Activated naive CD4-positive, alpha-beta T cell treated with anti-CD3 and anti-CD28 coated beads for 36 hours (primary cell): ENCODE measurements at regions not wholly inside any gene's neighbourhood (a gene's known extent, or its start where the extent isn't known, plus 50 kb on each side); places are given as distances from the start of the nearest gene placed in this dataset.

Source experiments
- CTCF ChIA-PET: fragments of 350-600 bp; sonication (Branson Sonifier 250); formaldehyde crosslinking; loops from one replicate; lab custom pipeline; 2021; ENCODE audit warnings: antibody characterized with exemption; lab: Charles Lee
- DNase-seq: peaks from one replicate; pipeline ENCODE4 v3.0.0-alpha.2; 2020
- H3K27ac Mint-ChIP-seq: one replicate; pipeline ENCODE4 v1.8.0; 2021; ENCODE audit warnings: mild to moderate bottlenecking, mixed read lengths
- H3K27me3 Mint-ChIP-seq: one replicate; pipeline ENCODE4 v1.8.0; 2021; ENCODE audit warnings: low read depth, mixed read lengths
- H3K36me3 Mint-ChIP-seq: one replicate; pipeline ENCODE4 v1.8.0; 2021; ENCODE audit warnings: low read depth, mixed read lengths
- H3K4me1 Mint-ChIP-seq: one replicate; pipeline ENCODE4 v1.8.0; 2021; ENCODE audit warnings: low read depth, mixed read lengths
- H3K4me3 Mint-ChIP-seq: one replicate; pipeline ENCODE4 v1.8.0; 2021; ENCODE audit warnings: mild to moderate bottlenecking, moderate library complexity, mixed read lengths
- H3K9me3 Mint-ChIP-seq: one replicate; pipeline ENCODE4 v1.8.0; 2021; ENCODE audit warnings: mixed read lengths
- intact Hi-C: fragments of 100-400 bp; cut with micrococcal nuclease; formaldehyde crosslinking; loops from one replicate; pipeline ENCODE4 v1.15.1; 2023

- H3K27me3 Mint-ChIP-seq: no peaks in the 10 kb centered on the region
- H3K27ac Mint-ChIP-seq: no peak overlapping the region
- DNase-seq: no peak
- intact Hi-C loops: no loop called here
- CTCF ChIA-PET: no interaction called here
- H3K4me1 Mint-ChIP-seq: no peaks in the 10 kb centered on the region
- no peaks in the 10 kb centered on the region for H3K9me3 Mint-ChIP-seq
- no peaks in the 10 kb centered on the region for H3K36me3 Mint-ChIP-seq
- no peak overlapping the region for H3K4me3 Mint-ChIP-seq
Observed at GRCh38 chr19:8893419-8893818, 61.2 kb downstream of the MBD3L1 start.

DNA sequence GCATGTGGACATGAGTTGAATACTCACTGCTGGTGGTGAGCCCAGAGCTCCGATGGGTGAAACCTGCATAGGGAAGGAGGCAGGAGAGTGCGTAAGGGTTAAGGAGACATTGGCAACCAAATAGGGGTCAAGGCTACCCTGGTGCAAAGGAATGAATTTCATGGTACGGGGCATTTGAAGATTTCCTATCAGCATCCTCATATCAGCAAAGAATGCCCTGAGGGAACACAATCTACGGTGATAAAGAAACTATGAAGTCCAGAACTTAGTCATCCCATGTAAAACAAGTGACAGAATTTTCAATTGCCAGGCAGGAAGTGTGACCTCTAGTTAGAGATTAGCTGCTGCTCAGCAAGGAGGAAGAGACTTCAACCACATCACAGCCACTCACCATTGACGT, 64.9 kb downstream of the MBD3L1 start:
- intact Hi-C loops: no loop called here
- Mint-ChIP-seq H3K27ac (no peak overlapping the region), H3K9me3 (no peaks in the 10 kb centered on the region), H3K4me1 (no peaks in the 10 kb centered on the region), H3K27me3 (no peaks in the 10 kb centered on the region), H3K36me3 (no peaks in the 10 kb centered on the region), H3K4me3 (no peak overlapping the region)
- CTCF ChIA-PET: no interaction called here
- no peak for DNase-seq

GRCh38 chr19:8899356-8899755, 67.2 kb downstream of the MBD3L1 start:
- Mint-ChIP-seq H3K9me3 (no peaks in the 10 kb centered on the region), H3K27ac (no peak overlapping the region), H3K36me3 (no peaks in the 10 kb centered on the region)

GRCh38 chr19:8900421-8900820, 68.2 kb downstream of the MBD3L1 start:
- CTCF ChIA-PET: no interaction called here
- Mint-ChIP-seq H3K27ac (no peak overlapping the region), H3K36me3 (no peaks in the 10 kb centered on the region), H3K4me1 (no peaks in the 10 kb centered on the region), H3K9me3 (no peaks in the 10 kb centered on the region), H3K4me3 (no peak overlapping the region), H3K27me3 (no peaks in the 10 kb centered on the region)
- intact Hi-C loops: no loop called here
- no peak for DNase-seq

More at GRCh38 chr19:8899356-8899755, 67.2 kb downstream of the MBD3L1 start:
- intact Hi-C loops: no loop called here
- Mint-ChIP-seq H3K4me1 (no peaks in the 10 kb centered on the region), H3K27me3 (no peaks in the 10 kb centered on the region), H3K4me3 (no peak overlapping the region)
- DNase-seq: no peak
- CTCF ChIA-PET: no interaction called here

DNA sequence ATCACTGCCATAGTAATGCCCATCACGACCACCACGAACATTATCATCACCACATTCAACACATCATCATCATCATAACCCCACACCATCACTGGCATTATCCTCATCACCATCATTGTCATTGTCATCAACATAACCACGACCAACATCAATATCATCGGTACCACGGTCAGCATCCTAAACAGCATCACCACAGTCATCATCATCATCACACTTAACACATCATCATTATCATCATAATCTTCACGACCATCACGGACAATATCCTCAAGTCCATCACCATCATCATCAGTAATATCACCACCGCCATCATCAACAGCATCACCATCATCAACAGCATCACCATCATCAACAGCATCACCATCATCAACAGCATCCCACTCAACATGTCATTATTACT, 70.3 kb downstream of the MBD3L1 start:
- CTCF ChIA-PET: no interaction called here
- Mint-ChIP-seq H3K4me3 (no peak overlapping the region), H3K4me1 (no peaks in the 10 kb centered on the region), H3K27ac (no peak overlapping the region), H3K9me3 (no peaks in the 10 kb centered on the region), H3K36me3 (no peaks in the 10 kb centered on the region), H3K27me3 (no peaks in the 10 kb centered on the region)
- intact Hi-C loops: no loop called here
- no peak for DNase-seq

DNA sequence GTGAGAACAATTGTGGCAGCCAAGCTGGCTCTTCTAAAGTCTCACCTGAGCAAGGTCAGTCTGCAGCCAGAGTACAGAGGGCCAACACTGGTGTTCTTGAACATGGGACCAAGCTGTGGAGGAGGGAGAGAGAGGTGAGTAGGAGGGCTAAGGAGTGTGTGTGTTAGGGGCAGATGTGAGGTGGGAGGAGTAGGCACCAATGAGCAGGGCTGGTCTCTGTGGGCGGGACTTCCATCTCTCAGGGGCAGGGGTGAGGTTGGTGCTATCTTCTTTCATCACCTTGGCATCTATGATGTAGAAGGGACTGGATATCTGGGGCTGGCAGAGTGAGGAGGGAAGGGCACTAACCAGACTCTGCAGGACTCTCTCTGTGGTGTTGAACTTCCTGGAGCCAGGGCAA, 72.4 kb downstream of the MBD3L1 start:
- H3K4me3 Mint-ChIP-seq: no peak overlapping the region

DNA sequence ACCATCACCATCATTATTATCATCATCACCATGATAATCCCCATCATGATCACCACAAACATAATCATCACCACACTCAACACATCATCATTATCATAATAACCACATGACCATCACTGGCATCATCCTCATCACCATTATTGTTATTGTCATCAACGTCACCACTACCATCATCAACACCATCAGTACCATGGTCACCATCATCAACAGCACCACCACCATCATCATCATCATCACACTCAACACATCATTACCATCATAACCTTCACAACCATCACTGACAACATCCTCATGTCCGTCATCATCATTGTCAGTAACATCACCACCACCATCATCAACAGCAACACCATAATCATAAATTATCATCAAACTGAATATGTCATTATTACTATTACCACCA, 73.2 kb downstream of the MBD3L1 start:
- DNase-seq: no peak
- Mint-ChIP-seq H3K27me3 (no peaks in the 10 kb centered on the region), H3K9me3 (no peaks in the 10 kb centered on the region), H3K36me3 (no peaks in the 10 kb centered on the region), H3K4me3 (no peak overlapping the region), H3K4me1 (no peaks in the 10 kb centered on the region), H3K27ac (no peak overlapping the region)
- CTCF ChIA-PET: no interaction called here
- intact Hi-C loops: no loop called here

More for the DNA sequence above, 72.4 kb downstream of the MBD3L1 start:
- Mint-ChIP-seq H3K4me1 (no peaks in the 10 kb centered on the region), H3K27me3 (no peaks in the 10 kb centered on the region), H3K9me3 (no peaks in the 10 kb centered on the region), H3K27ac (no peak overlapping the region), H3K36me3 (no peaks in the 10 kb centered on the region)
- intact Hi-C loops: no loop called here
- CTCF ChIA-PET: no interaction called here
- DNase-seq: no peak

- Mint-ChIP-seq H3K9me3 (no peaks in the 10 kb centered on the region), H3K4me1 (no peaks in the 10 kb centered on the region), H3K4me3 (no peak overlapping the region), H3K27me3 (no peaks in the 10 kb centered on the region), H3K36me3 (no peaks in the 10 kb centered on the region), H3K27ac (no peak overlapping the region)
- CTCF ChIA-PET: no interaction called here
- intact Hi-C loops: no loop called here
- no peak for DNase-seq
Observed at GRCh38 chr19:8908066-8908465, 75.9 kb downstream of the MBD3L1 start.

DNA sequence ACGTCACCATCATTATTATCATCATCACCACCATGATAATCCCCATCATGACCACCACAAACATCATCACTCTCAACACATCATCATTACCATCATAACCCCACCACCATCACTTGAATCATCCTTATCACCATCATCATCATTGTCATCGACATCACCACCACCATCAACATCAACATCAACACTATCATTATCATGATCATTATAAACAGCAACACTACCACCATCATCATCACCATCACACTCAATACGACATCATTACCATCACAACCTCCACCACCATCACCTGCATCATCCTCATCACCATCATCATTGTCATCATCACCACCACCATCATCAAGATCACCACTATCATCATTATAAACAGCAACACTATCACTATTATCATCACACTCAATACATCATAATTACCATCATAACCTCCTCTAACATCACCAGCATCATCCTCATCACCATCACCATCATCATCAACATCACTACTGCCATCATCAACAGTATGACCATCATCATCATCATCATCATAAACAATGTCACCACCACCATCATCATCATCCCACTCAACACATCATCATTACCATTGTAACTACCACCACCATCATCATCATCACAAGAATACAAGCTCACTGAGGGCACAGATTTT, 78.7 kb downstream of the MBD3L1 start:
- H3K36me3 Mint-ChIP-seq: no peaks in the 10 kb centered on the region
- no peak overlapping the region for H3K4me3 Mint-ChIP-seq
- no peak for DNase-seq
- no peaks in the 10 kb centered on the region for H3K4me1 Mint-ChIP-seq
- no peaks in the 10 kb centered on the region for H3K9me3 Mint-ChIP-seq
- CTCF ChIA-PET: no interaction called here
- H3K27me3 Mint-ChIP-seq: no peaks in the 10 kb centered on the region
- intact Hi-C loops: no loop called here
- H3K27ac Mint-ChIP-seq: no peak overlapping the region

DNA sequence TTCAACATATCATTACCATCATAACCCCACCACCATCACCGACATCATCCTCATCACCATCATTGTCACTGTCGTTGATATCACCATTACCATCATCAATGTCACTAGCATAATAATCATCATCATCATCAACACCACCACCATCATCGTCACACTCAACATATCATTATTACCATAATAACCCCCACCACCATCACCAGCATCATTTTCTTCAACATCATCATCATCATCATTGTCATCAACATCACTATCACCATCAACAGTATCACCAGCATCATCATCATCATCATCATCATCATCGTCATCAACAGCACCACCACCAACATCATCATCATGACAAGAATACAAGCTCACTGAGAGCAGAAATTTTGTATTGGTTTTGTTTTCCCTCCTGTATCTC, 83.8 kb downstream of the MBD3L1 start:
- no peaks in the 10 kb centered on the region for H3K27me3 Mint-ChIP-seq
- H3K9me3 Mint-ChIP-seq: no peaks in the 10 kb centered on the region
- H3K27ac Mint-ChIP-seq: no peak overlapping the region
- no peak overlapping the region for H3K4me3 Mint-ChIP-seq
- no peaks in the 10 kb centered on the region for H3K4me1 Mint-ChIP-seq
- DNase-seq: no peak
- CTCF ChIA-PET: interaction anchor here (0.6 kb wide), 1 partner anchor 684 kb away, joined by 3 read pairs; no protein-coding TSS in a partner anchor
- no peaks in the 10 kb centered on the region for H3K36me3 Mint-ChIP-seq
- intact Hi-C loops: no loop called here

DNA sequence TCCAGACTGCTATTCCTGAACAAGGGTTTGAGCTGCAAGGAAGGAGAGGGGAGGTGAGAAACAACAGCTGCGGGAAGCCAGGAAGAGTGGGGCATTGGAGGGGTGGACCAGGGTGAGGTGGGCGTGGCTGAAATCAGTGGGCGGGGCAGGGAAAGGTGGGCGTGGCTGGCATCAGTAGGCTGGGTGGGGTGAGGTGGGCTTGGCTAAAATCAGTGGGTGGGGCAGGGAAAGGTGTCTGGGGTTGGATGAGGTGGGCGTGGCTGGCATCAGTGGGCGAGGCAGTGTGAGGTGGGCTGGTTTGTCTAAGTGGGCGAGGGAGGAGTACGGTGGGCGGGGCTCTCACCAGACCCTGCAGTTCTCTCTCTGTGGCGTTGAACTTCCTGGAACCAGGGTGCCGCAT, 87.6 kb downstream of the MUC16 start:
- H3K4me3 Mint-ChIP-seq: no peak overlapping the region
- CTCF ChIA-PET: no interaction called here
- peaks cover 5% of the 10 kb centered on the region for H3K27me3 Mint-ChIP-seq
- H3K27ac Mint-ChIP-seq: no peak overlapping the region
- no peaks in the 10 kb centered on the region for H3K36me3 Mint-ChIP-seq
- H3K9me3 Mint-ChIP-seq: peaks cover 2% of the 10 kb centered on the region
- H3K4me1 Mint-ChIP-seq: no peaks in the 10 kb centered on the region
- no peak for DNase-seq
- intact Hi-C loops: no loop called here

DNA sequence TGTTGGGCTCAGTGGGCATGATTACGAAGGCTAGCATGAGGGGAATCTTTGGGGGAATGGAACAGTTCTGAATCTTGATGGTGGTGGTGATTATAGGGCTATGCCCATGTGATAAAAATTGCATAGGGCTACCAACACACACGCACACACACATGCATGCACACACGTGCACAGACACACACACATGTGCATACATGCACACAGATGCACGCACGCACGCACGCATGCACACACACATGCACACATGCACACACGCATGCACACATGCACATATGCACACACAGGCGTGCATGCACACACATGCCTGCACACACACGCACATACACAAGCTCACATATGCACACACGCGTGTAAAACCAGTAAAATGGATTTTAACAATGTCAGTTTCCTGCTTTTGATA, 85.9 kb downstream of the MUC16 start:
- no peaks in the 10 kb centered on the region for H3K4me1 Mint-ChIP-seq
- peaks cover 2% of the 10 kb centered on the region for H3K9me3 Mint-ChIP-seq
- H3K27me3 Mint-ChIP-seq: peaks cover 8% of the 10 kb centered on the region
- DNase-seq: no peak
- H3K36me3 Mint-ChIP-seq: no peaks in the 10 kb centered on the region
- intact Hi-C loops: no loop called here
- no peak overlapping the region for H3K4me3 Mint-ChIP-seq
- no peak overlapping the region for H3K27ac Mint-ChIP-seq
- CTCF ChIA-PET: no interaction called here

GRCh38 chr19:8926341-8926740, 83.9 kb downstream of the MUC16 start:
- H3K4me3 Mint-ChIP-seq: no peak overlapping the region
- peaks cover 10% of the 10 kb centered on the region for H3K27me3 Mint-ChIP-seq
- no peaks in the 10 kb centered on the region for H3K4me1 Mint-ChIP-seq
- no peak for DNase-seq
- no peaks in the 10 kb centered on the region for H3K36me3 Mint-ChIP-seq
- CTCF ChIA-PET: no interaction called here
- no peak overlapping the region for H3K27ac Mint-ChIP-seq
- intact Hi-C loops: no loop called here
- peaks cover 2% of the 10 kb centered on the region for H3K9me3 Mint-ChIP-seq
